Adrenal gland (tissue), 9 donors: ENCODE measurements at regions not wholly inside any gene's neighbourhood (a gene's known extent, or its start where the extent isn't known, plus 50 kb on each side); places are given as distances from the start of the nearest gene placed in this dataset.

Experiments used
- DNase-seq, 7 donors: peaks; one replicate each; pipeline ENCODE4 v3.0.0-alpha.2; 2019 to 2020
- H3K27ac ChIP-seq, 5 donors: fragments of 200-600 bp; sonication (generic) in 4 of 5; 1 replicate in 3 of 5; 2 replicates in 2 of 5; pipeline versions ENCODE4 v1.5.1 to v1.8.0; 2016 to 2020; ENCODE audit warnings: mild to moderate bottlenecking in 1 of 5
- H3K27me3 ChIP-seq: fragments of 200-600 bp; 2 replicates; pipeline ENCODE4 v1.8.0; 2021
- H3K36me3 ChIP-seq, 2 donors: fragments of 200-600 bp; replicated peaks in 1 of 2; 1 replicate in 1 of 2; 2 replicates in 1 of 2; pipeline versions ENCODE4 v1.5.1 to v1.8.0; 2018 to 2022
- H3K4me1 ChIP-seq, 2 donors: fragments of 200-600 bp; replicated peaks in 1 of 2; 1 replicate in 1 of 2; 2 replicates in 1 of 2; pipeline versions ENCODE4 v1.5.1 to v1.8.0; 2018 to 2021
- H3K4me3 ChIP-seq, 4 donors: fragments of 200-600 bp; sonication (generic) in 3 of 4; one replicate each; pipeline ENCODE4 v1.5.1; 2016 to 2018
- H3K9me3 ChIP-seq, 3 donors: fragments of 200-600 bp; sonication (generic) in 1 of 3; replicated peaks in 1 of 3; 1 replicate in 2 of 3; 2 replicates in 1 of 3; pipeline versions ENCODE4 v1.5.1 to v1.8.0; 2016 to 2021
- CTCF ChIP-seq, 6 experiments: fragments of 450-650 bp in 4 of 6; fragments of 200-600 bp in 2 of 6; sonication (generic) in 1 of 6; IDR thresholded peaks; 1 replicate in 5 of 6; 2 replicates in 1 of 6; pipeline versions ENCODE4 v1.5.1 to v1.8.0; 2016 to 2021; ENCODE audit warnings: antibody characterized with exemption in 6 of 6, mild to moderate bottlenecking in 2 of 6, moderate library complexity in 1 of 6
- POLR2A ChIP-seq, 2 donors: fragments of 450-650 bp; IDR thresholded peaks; one replicate each; pipeline ENCODE4 v1.6.1; 2017; ENCODE audit warnings: antibody characterized with exemption in 2 of 2, mild to moderate bottlenecking in 2 of 2, moderate library complexity in 1 of 2
- WGBS, 4 donors: extraction: QIAGEN DNeasy Blood & Tissue Kit in 2 of 4; methylation state at CpG; one replicate each; pipeline versions ENCODE4 v1.1.5 to v1.1.7; 2013 to 2017; 5-methylcytosine and 5-hydroxymethylcytosine counted together
- intact Hi-C, 2 donors: fragments of 100-400 bp; cut with DNase I; formaldehyde crosslinking; loops; one replicate each; pipeline versions ENCODE4 v1.14.1 to v1.15.0; 2022 to 2023
- donor health status: healthy with polysubstance abuse.
- donor health status: Bipolar disorder and iron deficiency.
- donor health status: DM: yes; HTN: yes; CAD: no.
- donor health status: DM: no; HTN: no; CAD: no.
- donor health status: DM: no; HTN: no; CAD: no.

GRCh38 chr14:29028973-29029582, 262.5 kb downstream of the FOXG1 start:
- no peaks in the 10 kb centered on the region for H3K4me1 ChIP-seq
- H3K9me3 ChIP-seq = no peaks in the 10 kb centered on the region
- no peak for DNase-seq
- TF ChIP-seq CTCF (IDR thresholded peaks at IDR 0.05) = no peak
- no peak for TF ChIP-seq POLR2A (IDR thresholded peaks at IDR 0.05)
- no peak overlapping the region for H3K27ac ChIP-seq
- 46 to 73% (median 51%) methylated on average over 2 to 7 of the region's 7 CpGs for WGBS, 4 donors
- no peaks in the 10 kb centered on the region for H3K27me3 ChIP-seq
- no peak overlapping the region for H3K4me3 ChIP-seq
- intact Hi-C loops = no loop called here
- no peaks in the 10 kb centered on the region for H3K36me3 ChIP-seq

GRCh38 chr14:29030121-29030520, 263.5 kb downstream of the FOXG1 start:
- H3K4me1 ChIP-seq = no peaks in the 10 kb centered on the region
- TF ChIP-seq POLR2A (IDR thresholded peaks at IDR 0.05) = no peak
- intact Hi-C loops = no loop called here
- H3K9me3 ChIP-seq = no peaks in the 10 kb centered on the region
- H3K27ac ChIP-seq = no peak overlapping the region
- no peak for DNase-seq
- H3K27me3 ChIP-seq = no peaks in the 10 kb centered on the region
- WGBS, 4 donors = 34 to 47% (median 41%) methylated on average over 2 of the region's 2 CpGs
- no peaks in the 10 kb centered on the region for H3K36me3 ChIP-seq
- H3K4me3 ChIP-seq = no peak overlapping the region

- TF ChIP-seq CTCF (IDR thresholded peaks at IDR 0.05) = no peak
- Histone ChIP-seq H3K36me3 (no peaks in the 10 kb centered on the region), H3K4me1 (no peaks in the 10 kb centered on the region), H3K9me3 (no peaks in the 10 kb centered on the region), H3K4me3 (no peak overlapping the region), H3K27ac (no peak overlapping the region), H3K27me3 (no peaks in the 10 kb centered on the region)
- intact Hi-C loops = no loop called here
- WGBS, 4 donors = 55 to 91% (median 82%) methylated on average over 2 of the region's 2 CpGs
- DNase-seq = no peak
Measured at GRCh38 chr14:29030970-29031369, 264.4 kb downstream of the FOXG1 start.

GRCh38 chr14:29035134-29035533, 268.5 kb downstream of the FOXG1 start:
- H3K27me3 ChIP-seq = no peaks in the 10 kb centered on the region
- H3K36me3 ChIP-seq = no peaks in the 10 kb centered on the region
- intact Hi-C loops = no loop called here
- no peak for DNase-seq
- no peaks in the 10 kb centered on the region for H3K9me3 ChIP-seq
- no peak overlapping the region for H3K27ac ChIP-seq
- 62 to 69% (median 67%) methylated on average over 3 of the region's 3 CpGs for whole genome bisulfite sequencing, 4 donors
- no peaks in the 10 kb centered on the region for H3K4me1 ChIP-seq
- TF ChIP-seq CTCF (IDR thresholded peaks at IDR 0.05) (no peak), POLR2A (IDR thresholded peaks at IDR 0.05) (no peak)
- no peak overlapping the region for H3K4me3 ChIP-seq

GRCh38 chr14:29037411-29037810, 270.8 kb downstream of the FOXG1 start:
- intact Hi-C loops = no loop called here
- Histone ChIP-seq H3K27ac (no peak overlapping the region), H3K27me3 (no peaks in the 10 kb centered on the region), H3K36me3 (no peaks in the 10 kb centered on the region), H3K9me3 (no peaks in the 10 kb centered on the region), H3K4me3 (no peak overlapping the region), H3K4me1 (no peaks in the 10 kb centered on the region)
- DNase-seq = no peak
- no peak for TF ChIP-seq POLR2A (IDR thresholded peaks at IDR 0.05)
- TF ChIP-seq CTCF (IDR thresholded peaks at IDR 0.05) = no peak
